NT2/D1 (cell line): ENCODE measurements at regions not wholly inside any gene's neighbourhood (a gene's known extent, or its start where the extent isn't known, plus 50 kb on each side); places are given as distances from the start of the nearest gene placed in this dataset.

Experiments used
- SUZ12 ChIP-seq: IDR thresholded peaks from 2 replicates; pipeline ENCODE4 v1.6.1; 2011; ENCODE audit not compliant: insufficient read length, insufficient read depth; ENCODE audit errors: extremely low read depth
- YY1 ChIP-seq: IDR thresholded peaks from 2 replicates; pipeline ENCODE4 v1.6.1; 2011; ENCODE audit not compliant: insufficient read length, insufficient read depth
- ZNF274 ChIP-seq: IDR thresholded peaks from 2 replicates; pipeline ENCODE4 v1.6.1; 2011; ENCODE audit warnings: mild to moderate bottlenecking, low read depth, low read length

DNA sequence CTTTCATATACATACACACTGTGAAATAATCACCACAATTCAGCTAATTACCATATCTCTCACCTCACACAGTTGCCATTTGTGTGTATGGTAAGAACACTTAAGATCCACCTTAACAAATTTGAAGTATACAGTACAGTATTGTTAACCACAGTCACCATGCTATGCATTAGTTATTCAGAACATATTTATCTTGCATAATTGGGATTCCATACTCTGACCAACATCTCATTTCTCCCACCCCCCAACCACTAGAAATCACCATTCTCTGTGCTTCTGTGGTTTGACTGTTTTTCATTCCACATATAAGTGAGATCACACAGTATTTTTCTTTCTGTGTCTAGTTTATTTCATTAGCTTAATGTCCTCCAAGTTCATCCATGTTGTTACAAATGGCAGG lies 247.7 kb upstream of the CTNNB1 start:
- TF ChIP-seq YY1: no peak
- no peak for TF ChIP-seq SUZ12
- no peak for TF ChIP-seq ZNF274
